ENCODE measurements at regions not wholly inside any gene's neighbourhood (a gene's known extent, or its start where the extent isn't known, plus 50 kb on each side); places are given as distances from the start of the nearest gene placed in this dataset.
A peak's percentile ranks its signal among the peaks of the same experiment; 100 is the strongest.

DNA sequence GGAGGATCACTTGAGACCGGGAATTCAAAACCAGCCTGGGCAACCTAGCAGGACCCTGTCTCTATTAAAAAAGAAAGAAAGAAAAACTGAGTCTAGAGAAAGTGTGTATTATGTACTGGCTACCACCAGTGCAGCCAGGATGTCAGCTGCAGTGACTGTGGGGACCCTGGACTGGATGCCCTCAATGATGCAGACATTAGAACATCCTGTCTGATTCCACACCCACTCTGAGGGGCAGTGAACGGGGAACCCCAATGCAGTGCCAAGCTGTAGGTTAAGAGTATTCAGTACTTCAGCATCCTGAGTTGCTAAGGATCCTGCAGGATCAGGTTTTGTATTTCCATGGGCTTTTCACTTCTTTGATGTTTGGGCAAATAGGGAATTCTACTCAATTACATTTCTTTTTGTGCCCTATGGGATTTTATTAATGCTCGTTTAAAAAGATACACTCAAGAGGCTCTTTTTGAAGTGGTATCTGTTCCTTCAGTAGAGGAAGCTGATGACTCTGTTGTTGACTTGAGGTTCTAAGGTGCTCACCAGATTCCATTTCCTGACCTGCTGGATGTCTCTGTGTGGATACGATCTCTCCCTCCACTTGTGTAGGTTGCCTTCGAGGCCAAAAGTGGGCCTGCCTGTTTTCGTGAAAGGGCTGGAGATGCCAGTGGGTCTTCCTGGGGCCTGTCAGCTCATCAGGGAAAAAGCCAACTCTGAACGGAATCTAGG lies 85.9 kb upstream of the CLCN4 start:
- no peaks in the 10 kb centered on the region for H3K27me3 ChIP-seq (ENCODE audit: control insufficient read depth, insufficient read depth, low read length)
- DNase-seq (ENCODE audit: low read depth) = no peak
- no peak overlapping the region for H3K4me3 ChIP-seq (ENCODE audit: low read depth, low read length)
- peaks cover 3% of the 10 kb centered on the region for H3K36me3 ChIP-seq (ENCODE audit: control insufficient read depth, insufficient read depth, low read length)
- TF ChIP-seq, protein P1, sequence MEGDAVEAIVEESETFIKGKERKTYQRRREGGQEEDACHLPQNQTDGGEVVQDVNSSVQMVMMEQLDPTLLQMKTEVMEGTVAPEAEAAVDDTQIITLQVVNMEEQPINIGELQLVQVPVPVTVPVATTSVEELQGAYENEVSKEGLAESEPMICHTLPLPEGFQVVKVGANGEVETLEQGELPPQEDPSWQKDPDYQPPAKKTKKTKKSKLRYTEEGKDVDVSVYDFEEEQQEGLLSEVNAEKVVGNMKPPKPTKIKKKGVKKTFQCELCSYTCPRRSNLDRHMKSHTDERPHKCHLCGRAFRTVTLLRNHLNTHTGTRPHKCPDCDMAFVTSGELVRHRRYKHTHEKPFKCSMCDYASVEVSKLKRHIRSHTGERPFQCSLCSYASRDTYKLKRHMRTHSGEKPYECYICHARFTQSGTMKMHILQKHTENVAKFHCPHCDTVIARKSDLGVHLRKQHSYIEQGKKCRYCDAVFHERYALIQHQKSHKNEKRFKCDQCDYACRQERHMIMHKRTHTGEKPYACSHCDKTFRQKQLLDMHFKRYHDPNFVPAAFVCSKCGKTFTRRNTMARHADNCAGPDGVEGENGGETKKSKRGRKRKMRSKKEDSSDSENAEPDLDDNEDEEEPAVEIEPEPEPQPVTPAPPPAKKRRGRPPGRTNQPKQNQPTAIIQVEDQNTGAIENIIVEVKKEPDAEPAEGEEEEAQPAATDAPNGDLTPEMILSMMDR (IDR thresholded peaks at IDR 0.05; ENCODE audit: insufficient read depth, low read length, severe bottlenecking) = no peak
- FAIRE-seq = no peak

DNA sequence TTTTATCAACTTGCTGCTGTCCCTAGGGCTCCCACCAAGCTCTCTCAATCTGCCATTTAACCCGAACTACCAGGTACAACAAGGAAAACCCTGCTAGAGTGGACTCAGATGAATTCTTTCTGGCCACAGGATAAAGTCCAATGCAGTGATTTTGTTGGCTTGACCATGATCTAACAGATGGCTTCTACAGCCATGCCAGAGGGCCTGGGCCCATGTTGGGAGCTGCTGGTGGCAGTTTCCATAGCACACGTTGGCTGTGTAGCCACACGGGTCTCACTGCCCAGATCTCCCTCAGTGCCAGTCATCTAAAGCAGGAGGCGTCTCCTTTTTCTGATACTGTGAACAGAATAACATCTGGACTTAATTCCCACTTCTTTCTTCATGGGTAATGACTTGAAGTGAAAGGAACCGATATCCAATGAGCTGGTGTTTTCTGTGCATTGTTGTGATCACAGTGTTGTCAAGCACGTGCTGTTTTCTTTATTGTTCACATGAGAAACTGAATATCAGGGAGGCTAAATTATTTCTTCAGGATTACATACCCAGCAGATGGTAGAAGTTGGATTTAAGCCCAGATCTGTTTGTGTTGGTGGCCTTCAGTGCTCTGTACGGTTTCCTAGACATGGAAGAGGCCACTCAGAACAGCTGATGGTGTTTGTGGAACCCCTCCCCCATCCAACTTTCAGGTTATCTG lies 85.2 kb upstream of the CLCN4 start:
- H3K4me3 ChIP-seq (ENCODE audit: low read depth, low read length) = no peak overlapping the region
- DNase-seq (ENCODE audit: low read depth) (no peak), FAIRE-seq (no peak)
- H3K27me3 ChIP-seq (ENCODE audit: control insufficient read depth, insufficient read depth, low read length) = no peaks in the 10 kb centered on the region
- TF ChIP-seq, protein P1 (IDR thresholded peaks at IDR 0.05; ENCODE audit: insufficient read depth, low read length, severe bottlenecking) = no peak
- H3K36me3 ChIP-seq (ENCODE audit: control insufficient read depth, insufficient read depth, low read length) = peaks cover 3% of the 10 kb centered on the region

DNA sequence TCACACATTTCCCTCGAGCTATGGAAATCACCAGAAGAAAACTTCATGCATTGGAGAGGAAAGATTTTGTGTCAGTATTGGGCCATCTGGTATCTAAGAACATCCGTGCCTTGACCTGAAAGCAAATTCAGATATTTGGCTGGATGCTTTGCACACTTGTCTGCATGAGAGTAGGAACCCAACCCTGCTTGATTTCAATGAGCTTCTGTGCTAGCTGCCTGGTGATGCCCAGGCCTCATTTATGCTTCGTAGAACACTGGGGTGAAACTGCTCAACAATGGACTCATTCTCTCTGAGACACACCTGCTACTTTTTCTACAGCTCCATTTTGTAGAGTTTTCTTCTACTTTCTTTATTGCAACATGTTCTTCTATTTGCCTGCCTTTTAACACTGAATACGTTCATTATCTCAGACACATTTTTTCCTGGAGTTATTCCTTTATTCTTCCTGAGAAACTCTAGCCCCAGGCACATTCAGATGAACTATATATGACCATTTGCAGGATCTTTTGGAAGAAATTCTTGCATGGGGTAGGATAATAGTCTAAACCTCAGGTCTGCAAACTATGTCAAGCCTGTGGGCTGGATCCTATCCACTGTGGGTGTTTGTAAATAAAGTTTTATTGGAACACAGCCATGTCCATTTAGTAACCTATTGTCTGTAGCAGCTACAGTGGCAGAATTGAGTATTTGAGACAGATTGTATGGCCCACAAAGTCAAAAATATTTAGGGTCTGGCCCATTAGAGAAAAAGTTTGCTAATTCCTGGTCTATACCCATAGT lies 83.8 kb upstream of the CLCN4 start:
- FAIRE-seq (peak; percentile 7), DNase-seq (ENCODE audit: low read depth) (no peak)
- Histone ChIP-seq H3K4me3 (ENCODE audit: low read depth, low read length) (no peak overlapping the region), H3K27me3 (ENCODE audit: control insufficient read depth, insufficient read depth, low read length) (no peaks in the 10 kb centered on the region), H3K36me3 (ENCODE audit: control insufficient read depth, insufficient read depth, low read length) (peaks cover 3% of the 10 kb centered on the region)
- TF ChIP-seq, protein P1 (IDR thresholded peaks at IDR 0.05; ENCODE audit: insufficient read depth, low read length, severe bottlenecking) = no peak

DNA sequence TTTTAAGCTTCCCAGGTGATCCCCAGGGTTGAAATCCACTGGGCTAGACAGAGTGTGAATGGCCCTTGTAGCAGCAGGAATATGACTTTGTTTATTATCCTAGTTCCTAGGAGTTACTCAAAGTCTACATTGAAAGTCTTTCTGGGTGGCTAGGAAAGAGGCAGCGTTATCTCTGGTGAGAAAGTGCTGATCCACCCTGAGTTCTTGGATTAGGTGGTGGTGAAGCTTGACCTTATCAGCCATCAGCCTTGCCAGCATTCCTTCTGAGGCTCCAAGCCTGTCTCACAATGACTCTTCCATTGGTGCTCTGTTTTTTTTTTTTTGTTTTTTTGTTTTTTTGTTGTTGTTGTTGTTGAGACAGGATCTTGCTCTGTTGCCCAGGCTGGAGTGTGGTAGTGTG lies 83.1 kb upstream of the CLCN4 start:
- TF ChIP-seq, protein P1 (IDR thresholded peaks at IDR 0.05; ENCODE audit: insufficient read depth, low read length, severe bottlenecking) = no peak
- DNase-seq (ENCODE audit: low read depth) (no peak), FAIRE-seq (no peak)
- peaks cover 2% of the 10 kb centered on the region for H3K36me3 ChIP-seq (ENCODE audit: control insufficient read depth, insufficient read depth, low read length)
- H3K27me3 ChIP-seq (ENCODE audit: control insufficient read depth, insufficient read depth, low read length) = no peaks in the 10 kb centered on the region
- no peak overlapping the region for H3K4me3 ChIP-seq (ENCODE audit: low read depth, low read length)

DNA sequence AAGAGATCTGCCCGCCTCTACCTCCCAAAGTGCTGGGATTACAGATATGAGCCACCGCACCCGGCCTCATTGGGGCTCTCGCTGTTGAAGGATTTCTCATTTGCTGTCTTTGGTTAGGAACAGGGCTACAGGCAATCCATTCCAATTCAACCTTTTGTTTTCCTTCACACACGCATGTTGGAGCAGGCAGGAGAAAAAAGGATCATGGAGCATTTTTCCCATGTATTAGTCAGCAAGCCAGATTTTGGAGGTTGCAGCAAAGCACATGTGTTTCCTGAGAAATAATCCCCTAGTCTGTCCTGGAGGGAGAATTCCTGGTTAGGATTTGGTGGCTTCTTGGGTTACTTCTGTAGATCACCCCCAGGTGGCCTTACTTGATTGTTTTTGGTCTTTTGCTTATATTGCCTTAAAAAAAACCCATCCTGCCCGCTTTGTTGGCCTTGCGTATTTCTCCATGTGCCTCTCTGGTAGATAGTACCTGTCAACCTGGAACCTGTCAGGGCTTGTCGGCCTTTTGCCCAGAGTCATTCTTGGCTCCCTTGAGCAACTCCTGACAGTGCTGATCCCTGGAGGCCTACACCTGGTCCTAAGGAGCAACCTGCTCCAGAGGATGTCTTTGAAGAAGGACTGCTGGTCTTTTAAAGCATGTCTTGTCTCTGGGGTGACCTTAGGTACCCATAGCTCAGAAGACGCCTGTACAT lies 82.4 kb upstream of the CLCN4 start:
- no peaks in the 10 kb centered on the region for H3K27me3 ChIP-seq (ENCODE audit: control insufficient read depth, insufficient read depth, low read length)
- peaks cover 2% of the 10 kb centered on the region for H3K36me3 ChIP-seq (ENCODE audit: control insufficient read depth, insufficient read depth, low read length)
- DNase-seq (ENCODE audit: low read depth) (peak; percentile 89), FAIRE-seq (no peak)
- no peak overlapping the region for H3K4me3 ChIP-seq (ENCODE audit: low read depth, low read length)
- TF ChIP-seq, protein P1 (IDR thresholded peaks at IDR 0.05; ENCODE audit: insufficient read depth, low read length, severe bottlenecking) = no peak

All from bronchial epithelial cell (primary cell).